ENCODE measurements at regions not wholly inside any gene's neighbourhood (a gene's known extent, or its start where the extent isn't known, plus 50 kb on each side); places are given as distances from the start of the nearest gene placed in this dataset. TPM values are rescaled to one million over a fixed set of nuclear protein-coding genes. Genes with fewer than 3 reads are reported as not detected.

GRCh38 chr10:125213541-125214282 is 53.3 kb upstream of the CTBP2 start:
- no peak overlapping the region for H3K23ac ChIP-seq (ENCODE audit: low read depth, low read length, poor library complexity)
- H4K8ac ChIP-seq (ENCODE audit: low read depth, low read length) = no peak overlapping the region
- no peak overlapping the region for H3K4me3 ChIP-seq (ENCODE audit: low read length in 2 of 2)
- no peak overlapping the region for H2BK5ac ChIP-seq (ENCODE audit: low read length)
- H3K9me3 ChIP-seq (replicated peaks in 1 of 2; ENCODE audit: control insufficient read depth in 2 of 2, insufficient read depth in 1 of 2, low read depth in 1 of 2, low read length in 2 of 2) = no peaks in the 10 kb centered on the region
- no peak overlapping the region for H4K91ac ChIP-seq (ENCODE audit: low read depth, low read length, poor library complexity)
- H2BK120ac ChIP-seq (ENCODE audit: low read depth, low read length) = no peak overlapping the region
- no peak overlapping the region for H2BK12ac ChIP-seq (ENCODE audit: low read length)
- no peak overlapping the region for H2AFZ ChIP-seq (ENCODE audit: low read length)
- H2AK5ac ChIP-seq (ENCODE audit: low read depth, low read length) = no peak overlapping the region
- no peak overlapping the region for H3K14ac ChIP-seq (ENCODE audit: low read length)
- DNase-seq (ENCODE audit: low spot score) = no peak
- H3K9ac ChIP-seq (ENCODE audit: low read depth, low read length, poor library complexity) = no peak overlapping the region
- no peak overlapping the region for H3K27ac ChIP-seq (replicated peaks; ENCODE audit: low read length)
- no CpG with 5 or more reads among the region's 10 CpGs for WGBS, 2 donors (ENCODE audit: extremely low coverage in 2 of 2, insufficient read length in 2 of 2, insufficient replicate concordance in 1 of 2)
- H3K79me1 ChIP-seq (ENCODE audit: low read depth, low read length) = no peaks in the 10 kb centered on the region
- H3K36me3 ChIP-seq (replicated peaks in 1 of 2; ENCODE audit: control insufficient read depth in 2 of 2, insufficient read depth in 2 of 2, low read length in 2 of 2) = no peaks in the 10 kb centered on the region
- H3K27me3 ChIP-seq (ENCODE audit: control insufficient read depth in 3 of 3, insufficient read depth in 3 of 3, low read depth in 1 of 3, low read length in 3 of 3) = peaks cover 0 to 15% (median 0%) of the 10 kb centered on the region in 3 experiments
- no peak overlapping the region for H3K4ac ChIP-seq (ENCODE audit: low read length)
- H2BK15ac ChIP-seq (ENCODE audit: low read length) = no peak overlapping the region
- H3K18ac ChIP-seq (ENCODE audit: low read length) = no peak overlapping the region
- H3K4me1 ChIP-seq (ENCODE audit: control insufficient read depth in 2 of 2, insufficient read depth in 1 of 2, low read depth in 1 of 2, low read length in 2 of 2) = no peaks in the 10 kb centered on the region
- H3K4me2 ChIP-seq (ENCODE audit: insufficient read depth, low read length, poor library complexity, severe bottlenecking) = no peak overlapping the region

- no peak overlapping the region for H2AFZ ChIP-seq (ENCODE audit: low read length)
- WGBS, 2 donors (ENCODE audit: extremely low coverage in 2 of 2, insufficient read length in 2 of 2, insufficient replicate concordance in 1 of 2) = no CpG with 5 or more reads among the region's 6 CpGs
Measured at GRCh38 chr10:125212150-125212809, 51.9 kb upstream of the CTBP2 start.

More at GRCh38 chr10:125212150-125212809, 51.9 kb upstream of the CTBP2 start:
- Histone ChIP-seq H3K27me3 (ENCODE audit: control insufficient read depth in 3 of 3, insufficient read depth in 3 of 3, low read depth in 1 of 3, low read length in 3 of 3) (peaks cover 0 to 18% (median 0%) of the 10 kb centered on the region in 3 experiments), H3K4me2 (ENCODE audit: insufficient read depth, low read length, poor library complexity, severe bottlenecking) (no peak overlapping the region), H3K4me3 (ENCODE audit: low read length in 2 of 2) (no peak overlapping the region), H3K23ac (ENCODE audit: low read depth, low read length, poor library complexity) (no peak overlapping the region), H3K79me1 (ENCODE audit: low read depth, low read length) (no peaks in the 10 kb centered on the region), H3K4me1 (ENCODE audit: control insufficient read depth in 2 of 2, insufficient read depth in 1 of 2, low read depth in 1 of 2, low read length in 2 of 2) (no peaks in the 10 kb centered on the region), H3K18ac (ENCODE audit: low read length) (no peak overlapping the region), H3K9me3 (replicated peaks in 1 of 2; ENCODE audit: control insufficient read depth in 2 of 2, insufficient read depth in 1 of 2, low read depth in 1 of 2, low read length in 2 of 2) (no peaks in the 10 kb centered on the region), H4K91ac (ENCODE audit: low read depth, low read length, poor library complexity) (no peak overlapping the region), H2AK5ac (ENCODE audit: low read depth, low read length) (no peak overlapping the region), H3K4ac (ENCODE audit: low read length) (no peak overlapping the region), H4K8ac (ENCODE audit: low read depth, low read length) (no peak overlapping the region), H3K27ac (replicated peaks; ENCODE audit: low read length) (no peak overlapping the region), H3K36me3 (replicated peaks in 1 of 2; ENCODE audit: control insufficient read depth in 2 of 2, insufficient read depth in 2 of 2, low read length in 2 of 2) (no peaks in the 10 kb centered on the region), H2BK12ac (ENCODE audit: low read length) (no peak overlapping the region), H2BK5ac (ENCODE audit: low read length) (no peak overlapping the region), H3K9ac (ENCODE audit: low read depth, low read length, poor library complexity) (no peak overlapping the region), H2BK15ac (ENCODE audit: low read length) (no peak overlapping the region), H3K14ac (ENCODE audit: low read length) (no peak overlapping the region), H2BK120ac (ENCODE audit: low read depth, low read length) (no peak overlapping the region)
- DNase-seq (ENCODE audit: low spot score) = no peak

Small RNA genes lying in the stretch of these regions (small RNA-seq; reads per million reads assigned to genes)
- gene RPS27P18 (ENCODE audit: insufficient read depth) = not detected

Data from neuronal stem cell (in vitro differentiated cells).